SK-N-MC (cell line): ENCODE measurements at regions not wholly inside any gene's neighbourhood (a gene's known extent, or its start where the extent isn't known, plus 50 kb on each side); places are given as distances from the start of the nearest gene placed in this dataset.

Source experiments
- EZH2 ChIP-seq: fragments of 200-600 bp; sonication (generic); IDR thresholded peaks from one replicate; pipeline ENCODE4 v1.6.1; 2017; ENCODE audit warnings: antibody characterized with exemption
- POLR2AphosphoS5 ChIP-seq: IDR thresholded peaks from 2 replicates; pipeline ENCODE4 v1.6.1; 2012; ENCODE audit warnings: mild to moderate bottlenecking, low read depth, low read length, borderline replicate concordance

GRCh38 chr3:104165866-104166265, 1200.8 kb upstream of the ALCAM start:
- TF ChIP-seq POLR2AphosphoS5 (no peak), EZH2 (no peak)
